ENCODE measurements at regions not wholly inside any gene's neighbourhood (a gene's known extent, or its start where the extent isn't known, plus 50 kb on each side); places are given as distances from the start of the nearest gene placed in this dataset.
"Not testable (repeated sequence)": the region's sequence is repeated elsewhere in the genome, so short reads cannot be mapped to it uniquely, and the experiment has no call there.

GRCh38 chr7:33794419-33794818 is 110.9 kb upstream of the BMPER start:
- no peak for DNase-seq
- Mint-ChIP-seq H3K4me3 (ENCODE audit: unreplicated experiment) (no peak overlapping the region), H3K36me3 (ENCODE audit: unreplicated experiment) (peaks cover 11% of the 10 kb centered on the region), H3K4me1 (ENCODE audit: low read depth, unreplicated experiment) (peaks cover 2% of the 10 kb centered on the region), H3K27ac (ENCODE audit: unreplicated experiment) (no peak overlapping the region), H3K27me3 (ENCODE audit: unreplicated experiment) (peaks cover 2% of the 10 kb centered on the region), H3K9me3 (ENCODE audit: unreplicated experiment) (peaks cover 5% of the 10 kb centered on the region)
- TF ChIP-seq CTCF (IDR thresholded peaks at IDR 0.05; ENCODE audit: partially characterized antibody, unreplicated experiment), result no peak

- H3K36me3 Mint-ChIP-seq (ENCODE audit: unreplicated experiment), result peaks cover 6% of the 10 kb centered on the region
- H3K4me1 Mint-ChIP-seq (ENCODE audit: low read depth, unreplicated experiment), result peaks cover 2% of the 10 kb centered on the region
- H3K27me3 Mint-ChIP-seq (ENCODE audit: unreplicated experiment), result peaks cover 2% of the 10 kb centered on the region
- no peak for DNase-seq
- H3K9me3 Mint-ChIP-seq (ENCODE audit: unreplicated experiment), result peaks cover 5% of the 10 kb centered on the region
- no peak for TF ChIP-seq CTCF (IDR thresholded peaks at IDR 0.05; ENCODE audit: partially characterized antibody, unreplicated experiment)
- no peak overlapping the region for H3K27ac Mint-ChIP-seq (ENCODE audit: unreplicated experiment)
- H3K4me3 Mint-ChIP-seq (ENCODE audit: unreplicated experiment), result no peak overlapping the region
Measured at GRCh38 chr7:33794959-33795358, 110.4 kb upstream of the BMPER start.

- TF ChIP-seq CTCF (IDR thresholded peaks at IDR 0.05; ENCODE audit: partially characterized antibody, unreplicated experiment), result no peak
- Mint-ChIP-seq H3K27me3 (ENCODE audit: unreplicated experiment) (no peaks in the 10 kb centered on the region), H3K4me3 (ENCODE audit: unreplicated experiment) (no peak overlapping the region)
Measured at GRCh38 chr7:33796538-33796937, 108.8 kb upstream of the BMPER start.

GRCh38 chr7:33797512-33797911 is 107.8 kb upstream of the BMPER start:
- not testable (repeated sequence) for H3K4me1 Mint-ChIP-seq (ENCODE audit: low read depth, unreplicated experiment); DNase-seq; H3K36me3 Mint-ChIP-seq (ENCODE audit: unreplicated experiment); H3K27ac Mint-ChIP-seq (ENCODE audit: unreplicated experiment); H3K27me3 Mint-ChIP-seq (ENCODE audit: unreplicated experiment); H3K9me3 Mint-ChIP-seq (ENCODE audit: unreplicated experiment); H3K4me3 Mint-ChIP-seq (ENCODE audit: unreplicated experiment)

More at GRCh38 chr7:33796538-33796937, 108.8 kb upstream of the BMPER start:
- Mint-ChIP-seq H3K9me3 (ENCODE audit: unreplicated experiment) (peaks cover 5% of the 10 kb centered on the region), H3K4me1 (ENCODE audit: low read depth, unreplicated experiment) (no peaks in the 10 kb centered on the region), H3K36me3 (ENCODE audit: unreplicated experiment) (no peaks in the 10 kb centered on the region), H3K27ac (ENCODE audit: unreplicated experiment) (no peak overlapping the region)
- no peak for DNase-seq

- H3K4me1 Mint-ChIP-seq (ENCODE audit: low read depth, unreplicated experiment), result no peaks in the 10 kb centered on the region
- no peak overlapping the region for H3K4me3 Mint-ChIP-seq (ENCODE audit: unreplicated experiment)
- no peaks in the 10 kb centered on the region for H3K36me3 Mint-ChIP-seq (ENCODE audit: unreplicated experiment)
- no peak for TF ChIP-seq CTCF (IDR thresholded peaks at IDR 0.05; ENCODE audit: partially characterized antibody, unreplicated experiment)
- no peaks in the 10 kb centered on the region for H3K27me3 Mint-ChIP-seq (ENCODE audit: unreplicated experiment)
- peaks cover 5% of the 10 kb centered on the region for H3K9me3 Mint-ChIP-seq (ENCODE audit: unreplicated experiment)
- H3K27ac Mint-ChIP-seq (ENCODE audit: unreplicated experiment), result no peak overlapping the region
- no peak for DNase-seq
Measured at GRCh38 chr7:33798686-33799325, 106.5 kb upstream of the BMPER start.
